IMR-90 (cell line): ENCODE measurements at regions not wholly inside any gene's neighbourhood (a gene's known extent, or its start where the extent isn't known, plus 50 kb on each side); places are given as distances from the start of the nearest gene placed in this dataset.

ENCODE experiments used
- BHLHE40 ChIP-seq: fragments of 150-350 bp; IDR thresholded peaks from 2 replicates; pipeline ENCODE4 v1.6.1; 2016; ENCODE audit warnings: mild to moderate bottlenecking, low read depth, low read length
- CTCF ChIP-seq: conservative IDR thresholded peaks from 2 replicates; pipeline ENCODE4 v1.5.1; 2012; ENCODE audit warnings: mild to moderate bottlenecking, low read depth, low read length, improper control_type of control experiment
- MAFK ChIP-seq: IDR thresholded peaks from 2 replicates; pipeline ENCODE4 v1.6.1; 2012; ENCODE audit warnings: low read depth, low read length, improper control_type of control experiment
- MAZ ChIP-seq: IDR thresholded peaks from 2 replicates; pipeline ENCODE4 v1.6.1; 2012; ENCODE audit warnings: low read depth, mild to moderate bottlenecking, low read length, improper control_type of control experiment, moderate library complexity, borderline replicate concordance
- POLR2A ChIP-seq: IDR thresholded peaks from 2 replicates; pipeline ENCODE4 v1.6.1; 2012; ENCODE audit warnings: mild to moderate bottlenecking, low read depth, low read length
- RAD21 ChIP-seq: IDR thresholded peaks from 2 replicates; pipeline ENCODE4 v1.6.1; 2012; ENCODE audit warnings: low read length, improper control_type of control experiment
- RCOR1 ChIP-seq: IDR thresholded peaks from 2 replicates; pipeline ENCODE4 v1.6.1; 2012; ENCODE audit warnings: mild to moderate bottlenecking, low read length, improper control_type of control experiment; ENCODE audit not compliant: insufficient replicate concordance
- RFX5 ChIP-seq: IDR thresholded peaks from 2 replicates; pipeline ENCODE4 v1.8.0; 2012; ENCODE audit warnings: low read depth, mild to moderate bottlenecking, low read length, moderate library complexity
- SMC3 ChIP-seq: fragments of 150-350 bp; IDR thresholded peaks from 2 replicates; pipeline ENCODE4 v1.6.1; 2016; ENCODE audit warnings: low read depth, mild to moderate bottlenecking, antibody characterized with exemption, low read length, moderate library complexity
- TF ChIP-seq, protein P1 (sequence below): fragments of 150-350 bp; IDR thresholded peaks from 2 replicates; pipeline ENCODE4 v1.6.1; 2016; ENCODE audit warnings: low read depth, mild to moderate bottlenecking, low read length, moderate library complexity, borderline replicate concordance

DNA sequence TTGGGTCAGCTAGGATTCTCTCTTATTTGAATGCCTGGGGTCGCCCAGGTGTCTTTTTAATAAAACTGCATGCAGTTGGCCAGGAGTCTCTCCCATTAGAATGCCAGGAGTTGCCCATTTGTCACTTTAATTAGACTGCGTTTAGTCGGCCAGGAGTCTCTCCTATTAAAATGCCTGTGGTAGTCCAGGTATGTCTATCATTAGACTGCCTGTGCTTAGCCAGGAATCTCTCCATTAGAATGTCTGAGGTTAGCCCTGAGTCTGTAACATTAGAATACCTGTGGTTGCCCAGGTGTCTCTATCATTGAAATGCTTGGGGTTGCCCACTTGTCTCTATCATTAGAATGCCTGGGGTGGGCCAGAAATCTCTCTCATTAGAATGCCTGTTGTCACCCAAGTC lies 1470.9 kb downstream of the UQCRFS1 start:
- TF ChIP-seq, protein P1, sequence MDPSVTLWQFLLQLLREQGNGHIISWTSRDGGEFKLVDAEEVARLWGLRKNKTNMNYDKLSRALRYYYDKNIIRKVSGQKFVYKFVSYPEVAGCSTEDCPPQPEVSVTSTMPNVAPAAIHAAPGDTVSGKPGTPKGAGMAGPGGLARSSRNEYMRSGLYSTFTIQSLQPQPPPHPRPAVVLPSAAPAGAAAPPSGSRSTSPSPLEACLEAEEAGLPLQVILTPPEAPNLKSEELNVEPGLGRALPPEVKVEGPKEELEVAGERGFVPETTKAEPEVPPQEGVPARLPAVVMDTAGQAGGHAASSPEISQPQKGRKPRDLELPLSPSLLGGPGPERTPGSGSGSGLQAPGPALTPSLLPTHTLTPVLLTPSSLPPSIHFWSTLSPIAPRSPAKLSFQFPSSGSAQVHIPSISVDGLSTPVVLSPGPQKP = no peak
- TF ChIP-seq BHLHE40 = no peak
- TF ChIP-seq CTCF = no peak
- TF ChIP-seq SMC3 = no peak
- no peak for TF ChIP-seq MAFK
- no peak for TF ChIP-seq RFX5
- TF ChIP-seq POLR2A = no peak
- TF ChIP-seq RAD21 = no peak
- no peak for TF ChIP-seq RCOR1
- TF ChIP-seq MAZ = no peak
